ENCODE measurements at regions not wholly inside any gene's neighbourhood (a gene's known extent, or its start where the extent isn't known, plus 50 kb on each side); places are given as distances from the start of the nearest gene placed in this dataset.

GRCh38 chr2:108067820-108068405 lies 81.6 kb downstream of the SLC5A7 start:
- no peak for DNase-seq (ENCODE audit: extremely low read depth, insufficient read length)
- Histone ChIP-seq H3K27me3 (replicated peaks; ENCODE audit: control insufficient read depth, insufficient read depth, low read length) (no peaks in the 10 kb centered on the region), H3K4me3 (replicated peaks; ENCODE audit: low read depth, low read length) (no peak overlapping the region), H3K36me3 (ENCODE audit: control insufficient read depth, insufficient read depth, low read length) (no peaks in the 10 kb centered on the region)
- TF ChIP-seq CTCF (IDR thresholded peaks at IDR 0.05; ENCODE audit: insufficient read depth, low read length, poor library complexity, severe bottlenecking), result no peak

GRCh38 chr2:108069515-108070310 lies 83.4 kb downstream of the SLC5A7 start:
- Histone ChIP-seq H3K4me3 (replicated peaks; ENCODE audit: low read depth, low read length) (no peak overlapping the region), H3K36me3 (ENCODE audit: control insufficient read depth, insufficient read depth, low read length) (no peaks in the 10 kb centered on the region), H3K27me3 (replicated peaks; ENCODE audit: control insufficient read depth, insufficient read depth, low read length) (no peaks in the 10 kb centered on the region; the same call in 1 of the 2 replicates)
- no peak for DNase-seq (ENCODE audit: extremely low read depth, insufficient read length)
- TF ChIP-seq CTCF (IDR thresholded peaks at IDR 0.05; ENCODE audit: insufficient read depth, low read length, poor library complexity, severe bottlenecking), result no peak

GRCh38 chr2:108073415-108074072 lies 87.2 kb downstream of the SLC5A7 start:
- no peak for TF ChIP-seq CTCF (IDR thresholded peaks at IDR 0.05; ENCODE audit: insufficient read depth, low read length, poor library complexity, severe bottlenecking)
- Histone ChIP-seq H3K27me3 (replicated peaks; ENCODE audit: control insufficient read depth, insufficient read depth, low read length) (no peaks in the 10 kb centered on the region; the same call in 1 of the 2 replicates), H3K36me3 (ENCODE audit: control insufficient read depth, insufficient read depth, low read length) (no peaks in the 10 kb centered on the region), H3K4me3 (replicated peaks; ENCODE audit: low read depth, low read length) (no peak overlapping the region)
- DNase-seq (ENCODE audit: extremely low read depth, insufficient read length), result no peak

GRCh38 chr2:108074150-108074549 lies 87.8 kb downstream of the SLC5A7 start:
- no peak for TF ChIP-seq CTCF (IDR thresholded peaks at IDR 0.05; ENCODE audit: insufficient read depth, low read length, poor library complexity, severe bottlenecking)
- Histone ChIP-seq H3K36me3 (ENCODE audit: control insufficient read depth, insufficient read depth, low read length) (no peaks in the 10 kb centered on the region), H3K4me3 (replicated peaks; ENCODE audit: low read depth, low read length) (no peak overlapping the region), H3K27me3 (replicated peaks; ENCODE audit: control insufficient read depth, insufficient read depth, low read length) (no peaks in the 10 kb centered on the region; the same call in 1 of the 2 replicates)
- DNase-seq (ENCODE audit: extremely low read depth, insufficient read length), result no peak

GRCh38 chr2:108074946-108075345 lies 88.6 kb downstream of the SLC5A7 start:
- Histone ChIP-seq H3K27me3 (replicated peaks; ENCODE audit: control insufficient read depth, insufficient read depth, low read length) (no peaks in the 10 kb centered on the region; the same call in 1 of the 2 replicates), H3K36me3 (ENCODE audit: control insufficient read depth, insufficient read depth, low read length) (no peaks in the 10 kb centered on the region), H3K4me3 (replicated peaks; ENCODE audit: low read depth, low read length) (no peak overlapping the region)
- no peak for TF ChIP-seq CTCF (IDR thresholded peaks at IDR 0.05; ENCODE audit: insufficient read depth, low read length, poor library complexity, severe bottlenecking)
- DNase-seq (ENCODE audit: extremely low read depth, insufficient read length), result no peak

All from GM06990 (cell line).